ENCODE measurements at regions not wholly inside any gene's neighbourhood (a gene's known extent, or its start where the extent isn't known, plus 50 kb on each side); places are given as distances from the start of the nearest gene placed in this dataset.
"Not testable (repeated sequence)": the region's sequence is repeated elsewhere in the genome, so short reads cannot be mapped to it uniquely, and the experiment has no call there.

DNA sequence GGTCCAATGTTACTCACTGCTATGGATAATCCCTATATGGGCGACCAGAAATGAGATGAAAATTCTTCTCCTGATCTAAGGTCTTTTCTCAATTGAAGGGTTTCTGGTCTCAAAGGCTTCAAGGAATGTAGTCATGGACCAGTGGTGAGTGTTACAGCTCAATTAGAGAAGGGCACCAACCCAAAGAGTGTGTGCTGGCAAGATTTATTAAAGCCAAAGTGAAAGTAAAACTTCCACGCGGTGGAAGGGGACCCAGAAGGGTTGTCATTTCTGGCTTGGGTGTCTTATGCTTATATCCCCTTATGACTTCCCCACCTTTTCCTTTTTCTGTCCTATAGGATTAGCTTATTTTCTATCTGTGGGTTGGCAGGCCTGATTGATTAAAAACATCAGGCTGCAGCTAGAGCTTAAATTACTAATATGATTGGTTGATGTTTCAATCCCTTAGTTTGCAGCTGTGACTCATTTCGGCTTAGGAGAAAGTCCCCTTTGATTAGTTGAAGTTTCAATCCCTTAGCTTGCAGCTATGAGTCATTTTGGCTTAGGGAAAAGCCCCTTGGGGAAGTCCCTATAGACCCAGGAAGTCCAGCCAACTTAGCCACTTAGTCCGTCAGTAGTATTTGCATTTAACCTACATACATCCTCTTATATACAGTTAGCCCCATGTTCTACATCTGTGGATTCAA is 179.5 kb upstream of the NLGN4Y start:
- peak; percentile 86 for FAIRE-seq

DNA sequence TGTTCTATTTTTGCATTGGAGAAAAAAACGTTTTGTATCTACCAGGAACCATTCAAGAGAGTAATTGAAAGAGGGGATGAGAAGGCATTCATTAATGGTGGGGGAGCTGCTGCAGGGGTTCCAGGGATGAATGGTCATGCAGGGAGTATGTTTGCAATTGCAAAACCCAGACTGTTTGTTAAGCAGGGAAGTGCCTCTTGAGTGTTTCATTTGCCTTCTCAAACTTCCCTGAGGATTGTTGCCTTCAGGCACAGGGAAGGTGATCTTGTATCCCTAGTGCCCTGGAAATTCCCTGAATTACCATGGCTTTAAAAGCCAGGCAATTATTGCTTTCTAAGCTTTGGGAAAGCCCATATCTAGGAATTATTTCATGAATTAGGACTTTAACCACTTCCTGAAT is 172.7 kb upstream of the NLGN4Y start:
- no peak for FAIRE-seq
- DNase-seq (ENCODE audit: insufficient read length, low spot score) = no peak

More for the DNA sequence above, 179.5 kb upstream of the NLGN4Y start:
- DNase-seq (ENCODE audit: insufficient read length, low spot score) = peak; percentile 4

DNA sequence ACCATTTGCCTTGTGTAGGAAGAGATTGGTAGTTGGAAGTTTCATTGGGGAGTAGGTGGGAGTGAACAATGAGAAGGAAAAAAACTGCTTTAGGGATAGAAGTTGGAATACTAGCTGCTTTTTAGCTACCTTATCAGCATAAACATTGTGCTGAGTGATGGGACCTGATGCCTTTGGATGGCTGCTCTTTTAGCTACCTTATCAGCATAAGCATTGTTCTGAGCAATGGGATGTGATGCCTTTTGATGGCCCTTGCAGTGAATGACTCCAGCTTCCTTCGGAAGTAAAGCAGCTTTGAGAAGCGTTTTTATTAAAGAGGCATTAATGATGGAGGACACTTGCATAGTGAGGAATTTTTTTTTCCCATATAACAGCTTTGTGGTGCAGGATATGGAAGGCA is 168.2 kb upstream of the NLGN4Y start:
- FAIRE-seq = no peak
- DNase-seq (ENCODE audit: insufficient read length, low spot score) = no peak

DNA sequence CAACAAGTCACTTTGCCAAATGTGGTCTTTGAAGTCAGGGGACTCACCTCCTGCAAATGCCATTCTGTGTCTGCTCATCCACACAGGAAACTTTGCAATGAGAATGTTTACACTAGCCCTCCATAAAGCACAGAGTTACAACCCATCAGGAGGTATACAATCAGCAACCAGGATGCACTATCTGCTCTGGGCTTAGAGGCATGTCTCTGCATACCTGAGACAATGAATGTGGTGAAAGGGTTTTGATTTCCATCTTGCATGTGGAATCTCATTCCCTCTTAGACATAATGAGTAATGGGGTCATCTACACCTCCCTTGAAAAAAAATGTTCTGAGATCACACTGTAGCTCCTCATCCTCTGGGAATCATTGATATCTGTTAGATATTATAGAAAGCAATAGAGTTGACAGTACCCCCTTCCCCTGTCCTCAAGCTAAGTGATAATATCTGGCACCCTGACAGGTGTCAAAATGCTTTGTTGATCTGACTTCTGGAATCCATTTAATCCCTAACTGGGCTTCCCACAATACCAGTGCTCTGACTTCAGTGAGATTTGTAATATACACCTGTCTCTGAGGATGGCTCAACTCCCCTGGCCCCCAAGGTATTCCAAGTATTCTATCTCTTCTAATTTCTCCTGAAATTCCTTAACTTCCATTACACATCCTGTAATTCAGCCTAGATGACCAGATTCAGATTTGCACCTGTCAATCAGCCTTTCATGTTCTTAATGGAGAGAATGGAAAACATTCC is 163.4 kb upstream of the NLGN4Y start:
- DNase-seq (ENCODE audit: insufficient read length, low spot score) (no peak), FAIRE-seq (no peak)

DNA sequence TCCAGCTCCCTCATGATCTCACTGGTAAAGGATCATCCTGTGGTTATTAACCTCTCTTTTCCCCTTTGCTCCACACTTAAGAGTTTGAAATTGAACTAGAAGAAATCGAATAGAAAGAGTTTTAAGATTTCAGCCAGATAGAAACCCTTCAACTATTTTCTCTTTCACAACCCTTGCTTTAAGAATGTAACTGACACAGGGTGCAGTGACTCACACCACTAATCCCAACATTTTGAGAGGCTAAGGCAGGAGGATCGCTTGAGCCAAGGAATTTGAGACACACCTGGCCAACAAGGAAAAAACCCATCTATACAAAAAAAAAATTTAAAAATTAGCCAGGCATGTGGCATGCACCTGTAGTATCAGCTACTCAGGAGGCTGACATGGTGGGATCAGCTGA is 150.7 kb upstream of the NLGN4Y start:
- DNase-seq (ENCODE audit: insufficient read length, low spot score) = no peak
- no peak for FAIRE-seq

DNA sequence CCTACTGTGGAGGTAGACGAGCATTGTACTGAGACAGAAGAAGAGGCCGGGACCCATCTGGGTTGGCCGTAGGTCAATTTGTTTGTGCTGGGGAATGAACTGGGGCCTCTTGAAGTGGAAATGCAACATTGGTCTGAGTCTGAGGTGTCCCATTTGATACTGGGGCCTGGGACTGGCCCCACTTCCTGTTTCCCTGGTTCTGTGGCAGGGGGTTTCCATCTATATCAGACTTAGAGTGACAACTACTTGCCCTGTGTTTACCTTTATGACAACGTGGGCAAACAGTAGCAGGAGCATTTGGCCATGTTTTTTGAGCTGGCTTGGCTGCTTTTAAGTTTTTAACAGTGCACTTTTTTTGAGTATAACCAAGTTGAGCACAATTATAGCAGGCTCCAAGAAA is 146.1 kb upstream of the NLGN4Y start:
- DNase-seq (ENCODE audit: insufficient read length, low spot score) (no peak), FAIRE-seq (no peak)

DNA sequence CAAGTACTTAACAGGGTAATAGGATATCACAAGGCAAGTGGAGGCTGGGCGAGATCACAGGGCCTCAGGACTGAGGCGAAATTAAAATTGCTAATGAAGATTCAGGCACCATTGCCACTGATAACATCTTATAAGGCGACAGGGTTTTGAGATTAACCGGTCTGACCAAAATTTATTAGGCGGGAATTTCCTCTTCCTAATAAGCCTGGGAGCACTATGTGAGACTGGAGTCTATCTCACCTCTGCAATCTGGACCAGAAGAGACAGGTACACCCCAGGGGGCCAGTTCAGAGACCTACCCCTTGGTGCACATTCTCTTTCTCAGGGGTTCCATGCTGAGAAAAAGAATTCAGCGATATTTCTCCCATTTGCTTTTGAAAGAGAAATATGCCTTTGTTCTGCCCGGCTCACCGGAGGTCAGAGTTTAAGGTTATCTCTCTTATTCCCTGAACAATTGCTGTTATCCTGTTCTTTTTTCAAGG is 113.7 kb upstream of the NLGN4Y start:
- FAIRE-seq = not testable (repeated sequence)

DNA sequence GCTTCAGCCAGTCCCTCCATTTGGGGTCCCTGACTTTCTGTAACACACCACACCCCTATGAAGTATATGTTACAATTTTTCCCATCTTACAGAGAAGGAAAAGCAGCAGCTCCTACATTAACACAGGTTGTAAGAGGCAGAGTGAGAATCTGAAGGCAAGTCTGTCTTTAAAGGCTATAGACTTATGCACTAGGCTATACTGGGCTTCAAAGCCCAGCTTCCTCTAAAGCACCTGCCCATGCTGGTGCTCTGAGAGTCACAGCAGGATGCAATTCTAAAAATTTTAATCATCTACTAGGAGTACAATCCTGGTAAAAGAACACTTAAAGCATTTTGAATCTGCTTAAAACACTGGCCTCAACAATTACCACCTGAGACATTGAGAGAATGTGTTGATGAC is 113.0 kb upstream of the NLGN4Y start:
- FAIRE-seq (no peak), DNase-seq (ENCODE audit: insufficient read length, low spot score) (no peak)

More for the DNA sequence above, 113.7 kb upstream of the NLGN4Y start:
- DNase-seq (ENCODE audit: insufficient read length, low spot score) = not testable (repeated sequence)

DNA sequence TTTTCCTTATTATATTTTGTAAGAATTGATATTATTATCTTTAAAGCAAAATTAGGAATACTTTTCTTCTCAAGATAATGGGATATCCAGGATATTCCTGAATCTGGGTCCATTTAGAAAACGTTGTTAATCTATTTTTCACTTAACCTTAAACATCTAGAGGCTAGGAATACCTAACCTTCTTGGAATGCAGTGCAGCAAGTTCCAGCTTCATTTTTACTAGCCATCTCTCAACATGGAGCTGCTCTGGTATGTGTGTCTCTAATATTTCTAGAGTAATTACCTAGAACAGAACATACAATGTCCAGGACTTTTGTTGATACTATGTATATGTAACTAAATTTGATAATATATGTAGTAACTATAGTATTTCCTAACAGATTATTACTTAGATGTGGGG is 87.8 kb upstream of the NLGN4Y start:
- no peak for DNase-seq (ENCODE audit: insufficient read length, low spot score)
- FAIRE-seq = no peak

DNA sequence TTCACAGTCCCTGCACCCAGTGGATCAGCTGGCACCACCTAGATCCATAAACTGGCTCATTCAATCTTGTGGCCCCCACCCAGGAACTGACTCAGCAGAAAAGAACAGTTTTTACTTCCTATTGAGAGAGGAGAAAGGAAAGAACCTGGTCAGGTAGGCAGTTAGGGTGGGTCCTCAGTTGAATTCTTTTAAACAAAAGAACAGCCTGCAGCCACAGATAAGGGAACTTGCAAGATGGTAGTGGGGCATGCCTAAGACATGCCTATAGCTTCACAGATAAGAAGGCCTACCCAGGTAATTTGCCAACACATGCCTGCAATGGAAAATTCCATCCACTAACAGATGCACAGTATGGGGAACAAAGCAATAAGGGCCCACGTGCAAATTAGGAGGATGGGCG is 86.7 kb upstream of the NLGN4Y start:
- FAIRE-seq = no peak
- DNase-seq (ENCODE audit: insufficient read length, low spot score) = no peak

DNA sequence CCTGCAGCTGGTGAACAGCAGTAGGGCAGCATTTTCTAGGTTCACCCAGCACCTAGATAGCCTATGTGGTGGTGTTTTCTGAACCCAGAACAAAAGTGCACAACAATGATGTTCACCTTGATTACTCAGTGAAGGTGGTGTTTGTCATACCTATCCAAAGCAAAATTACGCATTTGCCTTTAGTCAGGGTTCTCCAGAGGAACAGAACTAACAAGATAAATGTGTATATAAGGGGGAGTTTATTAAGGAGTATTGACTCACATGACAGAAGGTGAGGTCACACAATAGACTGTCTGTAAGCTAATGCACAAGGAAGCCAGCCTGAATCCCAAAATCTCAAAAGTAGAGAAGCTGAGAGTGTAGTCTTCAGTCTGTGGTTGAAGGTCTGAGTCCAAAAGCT is 85.9 kb upstream of the NLGN4Y start:
- FAIRE-seq (no peak), DNase-seq (ENCODE audit: insufficient read length, low spot score) (no peak)

DNA sequence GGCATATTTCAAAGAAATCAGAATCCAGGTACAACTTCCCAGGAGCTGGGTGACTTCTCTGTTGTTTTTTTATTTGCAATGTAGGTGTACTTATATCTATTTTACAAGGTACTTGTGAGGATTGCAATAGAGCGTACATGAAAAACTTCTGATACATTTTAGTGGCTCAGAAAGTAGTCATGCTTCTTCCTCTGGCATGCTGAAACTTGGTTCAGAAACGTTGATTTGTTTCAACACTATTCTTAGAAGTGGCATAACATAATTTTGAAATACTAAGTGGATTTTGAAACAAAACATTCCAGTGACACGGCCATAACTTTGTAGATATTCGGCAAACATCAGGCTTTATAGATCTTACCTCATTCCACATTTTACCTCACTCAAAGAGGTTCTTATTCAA is 79.8 kb upstream of the NLGN4Y start:
- no peak for DNase-seq (ENCODE audit: insufficient read length, low spot score)
- no peak for FAIRE-seq

DNA sequence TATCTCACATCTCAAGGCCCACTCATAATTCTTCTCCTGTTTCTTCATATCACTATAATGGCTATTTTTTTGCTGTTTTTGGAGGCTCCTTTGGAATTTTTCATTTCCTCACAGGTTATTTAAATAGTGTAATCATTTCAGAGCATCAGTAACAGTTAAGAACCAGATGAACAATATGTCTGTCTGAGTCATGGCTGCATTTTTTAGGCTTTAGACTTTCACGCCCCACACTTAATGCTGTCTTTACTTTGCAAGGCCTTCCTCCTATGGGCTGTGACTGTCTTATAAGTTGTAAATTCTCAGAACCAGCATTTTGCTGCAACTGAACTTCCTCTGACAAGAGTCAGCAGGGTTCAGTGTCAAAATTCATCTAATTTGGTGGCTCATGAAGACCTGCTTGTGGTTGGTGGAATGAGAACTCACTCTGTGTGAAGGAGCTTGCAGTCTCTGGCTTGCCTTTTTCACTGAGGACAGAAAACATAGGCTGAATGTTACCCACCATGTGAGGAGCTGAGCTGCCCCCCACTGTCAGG is 56.1 kb upstream of the NLGN4Y start:
- FAIRE-seq (no peak), DNase-seq (ENCODE audit: insufficient read length, low spot score) (no peak)

DNA sequence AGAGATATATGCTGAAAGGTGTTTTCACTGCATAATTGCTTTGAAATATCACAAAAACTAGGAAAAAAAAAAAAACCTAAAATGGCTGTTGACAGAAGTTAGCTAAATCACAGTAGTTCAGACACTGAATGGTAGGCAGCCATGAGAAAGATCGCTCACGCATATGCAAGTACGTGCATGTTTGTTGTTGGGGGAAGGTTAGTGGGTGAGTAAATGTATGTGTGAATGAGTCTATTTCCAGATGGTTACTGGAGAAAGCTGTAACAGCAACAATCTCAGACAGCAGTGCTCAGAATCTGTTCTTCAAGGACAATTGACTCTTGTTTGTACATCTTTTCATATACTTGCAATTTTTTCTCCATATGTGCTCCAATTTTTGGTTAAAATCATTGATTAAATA is 51.9 kb upstream of the NLGN4Y start:
- DNase-seq (ENCODE audit: insufficient read length, low spot score) (no peak), FAIRE-seq (no peak)

DNA sequence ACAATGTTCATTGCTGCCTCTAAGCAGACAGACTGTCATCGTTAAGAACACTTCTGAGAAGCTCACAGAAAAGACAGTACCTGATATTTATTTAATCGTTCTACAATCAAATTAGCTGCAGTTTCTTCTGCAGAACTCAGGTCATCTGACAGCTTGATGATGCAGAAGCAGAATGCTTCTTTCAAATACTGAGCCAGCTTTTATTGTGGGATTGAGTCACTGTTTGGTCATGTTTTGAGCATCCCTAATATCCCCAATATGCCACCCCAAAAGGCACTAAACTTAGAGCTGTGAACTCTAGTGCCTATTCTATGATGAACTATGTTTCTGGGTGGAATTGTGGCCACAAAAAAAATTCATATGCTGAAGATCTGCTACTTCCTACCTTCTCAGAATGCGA is 51.0 kb upstream of the NLGN4Y start:
- no peak for DNase-seq (ENCODE audit: insufficient read length, low spot score)
- FAIRE-seq = no peak
